HG02623 (cell line): ENCODE measurements at regions not wholly inside any gene's neighbourhood (a gene's known extent, or its start where the extent isn't known, plus 50 kb on each side); places are given as distances from the start of the nearest gene placed in this dataset.

Experiments used
- ATAC-seq: cut with Tn5 transposase; IDR thresholded peaks from one replicate; pipeline ENCODE4 v1.9.1; 2021; ENCODE audit warnings: moderate library complexity; ENCODE audit not compliant: unreplicated experiment

- ATAC-seq, result no peak
Observed at GRCh38 chr22:48874956-48875355, 952.7 kb downstream of the BRD1 start.

- no peak for ATAC-seq
Observed at GRCh38 chr22:48873191-48873520, 954.5 kb downstream of the BRD1 start.

GRCh38 chr22:48872271-48873190, 955.1 kb downstream of the BRD1 start:
- ATAC-seq, result no peak

GRCh38 chr22:48871176-48871840, 956.4 kb downstream of the BRD1 start:
- ATAC-seq, result no peak

GRCh38 chr22:48870436-48870835, 957.2 kb downstream of the BRD1 start:
- ATAC-seq, result no peak

GRCh38 chr22:48869788-48870187, 957.9 kb downstream of the BRD1 start:
- ATAC-seq, result no peak

GRCh38 chr22:48869161-48869560, 958.5 kb downstream of the BRD1 start:
- ATAC-seq, result no peak

GRCh38 chr22:48868554-48868953, 959.1 kb downstream of the BRD1 start:
- no peak for ATAC-seq

GRCh38 chr22:48867891-48868290, 959.8 kb downstream of the BRD1 start:
- no peak for ATAC-seq

- ATAC-seq, result no peak
Observed at GRCh38 chr22:48866906-48867681, 960.6 kb downstream of the BRD1 start.

GRCh38 chr22:48864748-48865147, 962.9 kb downstream of the BRD1 start:
- no peak for ATAC-seq

- ATAC-seq, result no peak
Observed at GRCh38 chr22:48863965-48864528, 963.6 kb downstream of the BRD1 start.

- no peak for ATAC-seq
Observed at GRCh38 chr22:48860557-48860956, 967.1 kb downstream of the BRD1 start.

GRCh38 chr22:48858856-48859255, 968.8 kb downstream of the BRD1 start:
- ATAC-seq, result no peak

- no peak for ATAC-seq
Observed at GRCh38 chr22:48858121-48858520, 969.6 kb downstream of the BRD1 start.

GRCh38 chr22:48857202-48857805, 970.4 kb downstream of the BRD1 start:
- ATAC-seq, result no peak

- ATAC-seq, result no peak
Observed at GRCh38 chr22:48856308-48856615, 971.4 kb downstream of the BRD1 start.

- ATAC-seq, result no peak
Observed at GRCh38 chr22:48855593-48856307, 971.9 kb downstream of the BRD1 start.

- no peak for ATAC-seq
Observed at GRCh38 chr22:48855013-48855412, 972.7 kb downstream of the BRD1 start.

- no peak for ATAC-seq
Observed at GRCh38 chr22:48853627-48854240, 973.9 kb downstream of the BRD1 start.
